Nephron progenitor cell (in vitro differentiated cells): ENCODE measurements at regions not wholly inside any gene's neighbourhood (a gene's known extent, or its start where the extent isn't known, plus 50 kb on each side); places are given as distances from the start of the nearest gene placed in this dataset.

ENCODE experiments used
- DNase-seq: peaks from one replicate; pipeline ENCODE4 v3.0.0; 2021
- H3K27ac Mint-ChIP-seq: 2 replicates; pipeline ENCODE4 v1.8.0; 2021; ENCODE audit warnings: mild to moderate bottlenecking, moderate library complexity, mixed read lengths
- H3K27me3 Mint-ChIP-seq: 2 replicates; pipeline ENCODE4 v1.8.0; 2021; ENCODE audit warnings: mild to moderate bottlenecking, low read depth, mixed read lengths; ENCODE audit not compliant: poor library complexity
- H3K36me3 Mint-ChIP-seq: 2 replicates; pipeline ENCODE4 v1.8.0; 2021; ENCODE audit warnings: low read depth, mixed read lengths
- H3K4me1 Mint-ChIP-seq: 2 replicates; pipeline ENCODE4 v1.8.0; 2021; ENCODE audit warnings: mixed read lengths
- H3K4me3 Mint-ChIP-seq: 2 replicates; pipeline ENCODE4 v1.8.0; 2021; ENCODE audit warnings: mild to moderate bottlenecking, moderate library complexity, mixed read lengths
- H3K9me3 Mint-ChIP-seq: 2 replicates; pipeline ENCODE4 v1.8.0; 2021; ENCODE audit warnings: mild to moderate bottlenecking, moderate library complexity, mixed read lengths
- TF ChIP-seq, protein P1 (sequence below): fragments of 200-600 bp; sonication (generic); IDR thresholded peaks from 2 replicates; pipeline ENCODE4 v1.5.0; 2021; ENCODE audit warnings: antibody characterized with exemption

DNA sequence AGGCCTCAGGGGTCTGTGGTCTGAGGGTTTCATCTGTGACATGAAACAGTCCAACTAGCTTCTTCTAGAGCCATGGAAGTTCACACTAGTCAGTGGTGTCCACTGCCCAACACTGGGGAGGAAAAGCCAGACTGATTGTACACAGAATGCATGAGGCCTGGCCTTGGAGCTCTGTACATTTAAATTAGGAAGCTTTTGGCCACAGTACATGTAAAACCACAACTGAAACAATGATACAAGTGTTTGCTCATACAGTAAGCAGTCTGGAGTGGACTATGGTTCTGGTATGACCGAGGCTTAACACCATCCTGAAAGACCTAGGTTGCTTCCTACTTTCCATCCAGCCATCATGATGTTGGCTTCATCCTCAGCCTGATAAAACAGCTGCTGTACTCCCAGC lies 73.8 kb upstream of the SESN3 start:
- Mint-ChIP-seq H3K9me3 (peaks cover 2% of the 10 kb centered on the region), H3K4me3 (no peak overlapping the region), H3K27ac (no peak overlapping the region), H3K27me3 (peaks cover 1% of the 10 kb centered on the region), H3K36me3 (no peaks in the 10 kb centered on the region), H3K4me1 (peaks cover 24% of the 10 kb centered on the region)
- DNase-seq, result no peak
- TF ChIP-seq, protein P1, sequence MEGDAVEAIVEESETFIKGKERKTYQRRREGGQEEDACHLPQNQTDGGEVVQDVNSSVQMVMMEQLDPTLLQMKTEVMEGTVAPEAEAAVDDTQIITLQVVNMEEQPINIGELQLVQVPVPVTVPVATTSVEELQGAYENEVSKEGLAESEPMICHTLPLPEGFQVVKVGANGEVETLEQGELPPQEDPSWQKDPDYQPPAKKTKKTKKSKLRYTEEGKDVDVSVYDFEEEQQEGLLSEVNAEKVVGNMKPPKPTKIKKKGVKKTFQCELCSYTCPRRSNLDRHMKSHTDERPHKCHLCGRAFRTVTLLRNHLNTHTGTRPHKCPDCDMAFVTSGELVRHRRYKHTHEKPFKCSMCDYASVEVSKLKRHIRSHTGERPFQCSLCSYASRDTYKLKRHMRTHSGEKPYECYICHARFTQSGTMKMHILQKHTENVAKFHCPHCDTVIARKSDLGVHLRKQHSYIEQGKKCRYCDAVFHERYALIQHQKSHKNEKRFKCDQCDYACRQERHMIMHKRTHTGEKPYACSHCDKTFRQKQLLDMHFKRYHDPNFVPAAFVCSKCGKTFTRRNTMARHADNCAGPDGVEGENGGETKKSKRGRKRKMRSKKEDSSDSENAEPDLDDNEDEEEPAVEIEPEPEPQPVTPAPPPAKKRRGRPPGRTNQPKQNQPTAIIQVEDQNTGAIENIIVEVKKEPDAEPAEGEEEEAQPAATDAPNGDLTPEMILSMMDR, result no peak

DNA sequence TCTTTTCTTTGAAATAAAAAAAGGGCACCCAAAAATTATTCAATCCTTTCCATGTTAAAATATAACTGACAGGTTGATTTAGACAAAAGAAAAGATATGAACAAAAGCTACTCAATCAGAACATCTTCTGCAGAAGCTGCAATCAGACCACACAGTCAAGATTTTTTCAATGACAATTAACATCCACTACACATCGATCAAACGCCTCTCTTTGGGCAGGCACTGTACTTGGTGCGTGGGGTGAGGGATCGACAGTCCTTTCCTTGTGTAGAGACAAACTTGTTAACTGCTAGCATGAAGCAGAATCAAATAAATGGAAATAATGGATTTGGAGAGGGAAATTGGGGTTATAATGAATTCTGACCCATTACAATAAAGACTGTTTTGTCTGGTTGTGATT lies 71.2 kb upstream of the SESN3 start:
- H3K27me3 Mint-ChIP-seq, result no peaks in the 10 kb centered on the region
- H3K27ac Mint-ChIP-seq, result no peak overlapping the region
- H3K36me3 Mint-ChIP-seq, result no peaks in the 10 kb centered on the region
- H3K4me3 Mint-ChIP-seq, result no peak overlapping the region
- peaks cover 50% of the 10 kb centered on the region for H3K4me1 Mint-ChIP-seq
- no peak for DNase-seq
- TF ChIP-seq, protein P1, result no peak
- no peaks in the 10 kb centered on the region for H3K9me3 Mint-ChIP-seq

DNA sequence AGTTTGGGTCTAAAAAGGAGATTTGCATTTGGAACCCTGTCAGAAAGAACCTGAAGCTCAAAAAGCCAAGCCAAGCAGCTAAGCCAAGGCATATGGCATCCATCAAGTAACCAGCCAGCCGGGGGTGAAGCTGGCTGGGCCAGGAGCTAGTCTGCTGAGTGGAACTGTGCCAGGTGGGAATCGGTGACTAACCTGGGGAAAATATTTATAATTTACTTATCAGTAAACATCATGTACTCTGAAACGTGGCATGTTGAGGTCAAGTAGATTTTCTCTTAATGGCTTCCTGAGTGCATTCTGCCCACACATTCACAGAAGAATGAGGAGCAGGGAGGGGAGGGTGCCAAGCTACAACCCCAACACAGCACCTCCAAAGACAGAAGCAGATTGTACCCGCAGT lies 70.5 kb upstream of the SESN3 start:
- H3K27me3 Mint-ChIP-seq, result no peaks in the 10 kb centered on the region
- no peak overlapping the region for H3K27ac Mint-ChIP-seq
- no peak for DNase-seq
- H3K4me3 Mint-ChIP-seq, result no peak overlapping the region
- TF ChIP-seq, protein P1, result no peak
- no peaks in the 10 kb centered on the region for H3K9me3 Mint-ChIP-seq
- H3K36me3 Mint-ChIP-seq, result no peaks in the 10 kb centered on the region
- H3K4me1 Mint-ChIP-seq, result peaks cover 58% of the 10 kb centered on the region

DNA sequence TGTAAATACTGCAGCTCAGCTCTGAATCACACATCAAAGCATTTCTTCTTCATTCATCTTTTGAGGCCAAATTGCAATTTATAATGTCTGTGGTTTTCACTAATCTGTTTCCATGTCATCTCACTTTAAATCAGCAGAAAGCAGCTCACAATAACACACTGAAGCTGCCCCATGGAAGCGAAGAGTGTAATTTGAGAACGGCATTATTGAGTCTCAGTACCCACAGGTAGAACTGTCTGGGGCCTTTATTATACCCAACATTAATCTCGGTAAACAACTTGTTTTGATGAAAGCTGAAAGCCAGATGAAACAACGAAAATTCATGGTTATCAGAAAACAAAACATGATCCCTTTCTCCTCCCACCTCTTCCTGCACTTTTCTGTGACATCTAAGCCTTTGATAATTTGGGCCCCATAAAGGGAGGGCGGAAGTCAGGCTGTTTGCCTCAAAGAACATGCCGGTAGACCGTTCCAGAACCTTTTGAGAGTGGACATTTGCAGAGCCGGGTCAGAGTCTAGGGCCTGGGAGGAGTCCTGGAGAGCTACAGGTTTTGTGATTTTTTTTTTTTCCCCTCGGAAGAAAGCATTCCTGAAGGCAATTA lies 68.2 kb upstream of the SESN3 start:
- Mint-ChIP-seq H3K4me3 (peak overlapping the region; percentile 59), H3K27me3 (no peaks in the 10 kb centered on the region), H3K27ac (peak overlapping the region; percentile 60), H3K36me3 (no peaks in the 10 kb centered on the region), H3K4me1 (peaks cover 62% of the 10 kb centered on the region), H3K9me3 (no peaks in the 10 kb centered on the region)
- TF ChIP-seq, protein P1, result no peak
- DNase-seq, result peak; percentile 10

DNA sequence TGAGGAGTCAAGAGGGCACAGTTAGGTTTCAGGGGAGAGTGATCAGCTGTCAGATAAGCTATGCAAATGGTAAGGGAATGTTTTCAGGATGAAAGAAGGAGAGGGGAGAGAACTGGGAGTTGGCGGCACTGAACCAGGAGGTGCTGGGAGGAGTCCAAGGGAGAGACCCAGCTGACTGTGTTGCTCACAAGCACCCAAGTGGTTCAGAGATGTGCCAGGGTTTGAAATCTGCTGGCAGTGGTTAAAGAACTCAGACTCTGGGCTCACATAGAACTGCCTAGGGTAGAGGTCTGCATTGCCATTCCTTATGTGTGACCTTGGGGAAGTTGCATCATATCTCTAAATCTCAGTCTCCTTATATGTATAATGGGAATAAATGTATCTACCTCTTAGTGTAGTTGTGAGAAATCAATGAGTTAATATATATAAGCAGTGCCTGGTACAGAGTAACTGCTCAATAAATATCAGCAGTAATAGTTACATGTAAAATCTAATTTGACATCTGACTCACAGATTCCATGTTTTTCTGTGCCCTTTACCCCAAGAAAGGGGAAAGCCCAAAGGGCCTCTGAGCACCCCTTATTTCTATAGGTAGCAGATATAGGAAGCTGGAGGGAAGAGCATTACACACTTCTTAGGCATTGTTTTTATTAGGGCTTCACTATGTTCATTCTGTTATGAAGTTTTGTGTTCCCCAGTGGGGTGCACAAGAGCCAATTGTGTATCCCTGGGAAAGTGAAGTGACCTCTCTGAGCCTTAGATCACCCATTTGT lies 66.9 kb upstream of the SESN3 start:
- H3K27ac Mint-ChIP-seq, result peak overlapping the region; percentile 40

More for the DNA sequence above, 66.9 kb upstream of the SESN3 start:
- TF ChIP-seq, protein P1, result no peak
- H3K9me3 Mint-ChIP-seq, result no peaks in the 10 kb centered on the region
- no peaks in the 10 kb centered on the region for H3K27me3 Mint-ChIP-seq
- H3K4me3 Mint-ChIP-seq, result peak overlapping the region; percentile 24
- H3K36me3 Mint-ChIP-seq, result no peaks in the 10 kb centered on the region
- peaks cover 62% of the 10 kb centered on the region for H3K4me1 Mint-ChIP-seq
- no peak for DNase-seq
